ENCODE measurements at regions not wholly inside any gene's neighbourhood (a gene's known extent, or its start where the extent isn't known, plus 50 kb on each side); places are given as distances from the start of the nearest gene placed in this dataset.

DNA sequence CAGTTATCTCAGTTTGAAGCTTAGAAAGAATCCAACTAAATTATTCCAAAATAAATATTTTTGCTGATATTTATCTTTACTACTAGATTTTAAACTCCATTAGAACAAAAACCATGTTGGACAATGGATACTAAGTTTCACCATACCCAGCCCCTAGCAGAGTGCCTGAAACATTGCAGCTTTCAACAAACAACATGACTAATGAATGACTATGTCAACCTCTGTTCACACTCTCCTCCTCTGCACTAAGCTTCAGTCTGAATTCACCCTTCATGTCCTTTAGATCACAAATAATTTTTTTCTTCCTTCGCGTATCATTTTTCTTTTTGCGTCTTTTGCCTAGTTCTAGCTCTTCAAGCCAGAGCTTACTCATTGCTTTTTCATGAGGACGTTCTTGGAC is 315.2 kb downstream of the PCDH10 start:
- TF ChIP-seq ELF4 (IDR thresholded peaks at IDR 0.05), result no peak
- TF ChIP-seq, protein P1, sequence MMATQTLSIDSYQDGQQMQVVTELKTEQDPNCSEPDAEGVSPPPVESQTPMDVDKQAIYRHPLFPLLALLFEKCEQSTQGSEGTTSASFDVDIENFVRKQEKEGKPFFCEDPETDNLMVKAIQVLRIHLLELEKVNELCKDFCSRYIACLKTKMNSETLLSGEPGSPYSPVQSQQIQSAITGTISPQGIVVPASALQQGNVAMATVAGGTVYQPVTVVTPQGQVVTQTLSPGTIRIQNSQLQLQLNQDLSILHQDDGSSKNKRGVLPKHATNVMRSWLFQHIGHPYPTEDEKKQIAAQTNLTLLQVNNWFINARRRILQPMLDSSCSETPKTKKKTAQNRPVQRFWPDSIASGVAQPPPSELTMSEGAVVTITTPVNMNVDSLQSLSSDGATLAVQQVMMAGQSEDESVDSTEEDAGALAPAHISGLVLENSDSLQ (IDR thresholded peaks at IDR 0.05), result no peak
- TF ChIP-seq SP1 (IDR thresholded peaks at IDR 0.05), result no peak
- no peak for TF ChIP-seq ARNT (IDR thresholded peaks at IDR 0.05)
- TF ChIP-seq HDGF (IDR thresholded peaks at IDR 0.05; ENCODE audit: borderline replicate concordance), result no peak
- ChIA-PET POLR2A (no interaction called here), CTCF (no interaction called here)
- no peak for DNase-seq (ENCODE audit: extremely low spot score)

DNA sequence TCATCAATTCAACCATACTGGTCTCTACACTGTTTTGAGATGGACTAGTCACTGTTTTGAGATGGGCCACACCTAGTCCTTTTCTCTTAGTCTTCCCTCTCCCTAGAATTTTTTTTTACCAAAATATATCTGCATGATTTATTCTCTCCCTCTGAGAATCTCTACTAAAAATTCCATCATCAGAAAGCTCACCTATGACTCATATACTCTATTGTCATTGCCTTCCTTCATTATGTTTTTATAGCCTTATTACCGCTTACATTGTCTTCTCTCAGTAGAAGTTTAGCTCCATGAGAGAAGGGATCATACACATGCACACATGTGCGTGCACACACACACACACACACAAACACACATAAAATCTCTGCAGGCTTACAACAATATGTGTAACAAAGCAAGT is 303.6 kb downstream of the PCDH10 start:
- ChIA-PET CTCF (no interaction called here), POLR2A (no interaction called here)
- TF ChIP-seq ARNT (IDR thresholded peaks at IDR 0.05), result no peak
- no peak for TF ChIP-seq FOXM1 (IDR thresholded peaks at IDR 0.05; ENCODE audit: borderline replicate concordance)
- no peak for TF ChIP-seq BHLHE40 (IDR thresholded peaks at IDR 0.05; ENCODE audit: borderline replicate concordance)
- TF ChIP-seq, protein P1 (IDR thresholded peaks at IDR 0.05), result no peak
- TF ChIP-seq FOXA1 (IDR thresholded peaks at IDR 0.05), result no peak
- TF ChIP-seq L3MBTL2 (conservative IDR thresholded peaks at IDR 0.05), result no peak
- no peak for TF ChIP-seq FOXK2 (IDR thresholded peaks at IDR 0.05)
- TF ChIP-seq ZNF384 (IDR thresholded peaks at IDR 0.05), result no peak
- no peak for TF ChIP-seq CTBP1 (IDR thresholded peaks at IDR 0.05; ENCODE audit: borderline replicate concordance)
- TF ChIP-seq HDGF (IDR thresholded peaks at IDR 0.05; ENCODE audit: borderline replicate concordance), result no peak
- no peak for TF ChIP-seq LEF1 (IDR thresholded peaks at IDR 0.05; ENCODE audit: borderline replicate concordance)
- no peak for TF ChIP-seq SP1 (IDR thresholded peaks at IDR 0.05)
- TF ChIP-seq TARDBP (IDR thresholded peaks at IDR 0.05), result no peak
- no peak for TF ChIP-seq NFRKB (IDR thresholded peaks at IDR 0.05)
- TF ChIP-seq ELF4 (IDR thresholded peaks at IDR 0.05), result no peak
- no peak for TF ChIP-seq SUZ12 (IDR thresholded peaks at IDR 0.05)

DNA sequence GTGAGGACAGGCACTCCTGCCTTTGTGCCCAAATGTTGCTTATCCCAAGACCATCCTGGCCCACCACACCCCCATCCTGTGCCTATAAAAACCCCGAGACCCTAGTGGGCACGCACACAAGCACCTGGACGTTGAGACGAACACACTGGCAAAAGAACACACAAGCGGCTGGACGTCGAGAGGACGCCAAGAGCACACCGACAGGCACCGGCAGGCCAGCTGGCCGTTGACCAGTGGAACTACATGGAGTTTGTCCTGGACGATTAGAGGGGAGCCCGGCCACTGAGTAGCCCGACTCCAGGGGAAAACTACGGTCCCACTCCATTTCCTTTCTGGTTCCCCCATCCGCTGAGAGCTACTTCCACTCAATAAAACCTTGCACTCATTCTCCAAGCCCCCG is 301.7 kb downstream of the PCDH10 start:
- ChIA-PET POLR2A (no interaction called here), CTCF (no interaction called here)

More for the DNA sequence above, 303.6 kb downstream of the PCDH10 start:
- no peak for DNase-seq (ENCODE audit: extremely low spot score)

DNA sequence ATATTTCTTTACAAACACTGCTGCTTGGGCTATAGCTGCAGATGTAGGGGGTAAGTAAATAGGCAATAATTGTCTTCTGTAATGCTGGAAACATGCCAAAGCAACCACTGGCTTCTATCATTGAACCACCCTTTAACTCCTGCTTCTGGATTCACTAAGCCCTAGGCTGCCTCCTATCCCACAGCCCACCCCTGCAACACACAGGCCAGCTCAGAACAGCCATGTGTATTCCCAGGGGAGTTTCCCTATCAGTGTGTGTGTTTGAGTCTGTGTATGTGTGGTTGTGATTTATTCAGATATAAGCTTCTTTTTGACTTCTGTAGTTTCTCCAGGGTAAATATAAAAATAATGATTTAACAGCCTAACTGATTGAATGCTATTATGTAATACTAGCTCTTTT is 291.3 kb downstream of the PCDH10 start:
- TF ChIP-seq FOXM1 (IDR thresholded peaks at IDR 0.05; ENCODE audit: borderline replicate concordance), result no peak
- TF ChIP-seq ZNF384 (IDR thresholded peaks at IDR 0.05), result no peak
- no peak for TF ChIP-seq FOXA1 (IDR thresholded peaks at IDR 0.05)
- TF ChIP-seq L3MBTL2 (conservative IDR thresholded peaks at IDR 0.05), result no peak
- TF ChIP-seq ARNT (IDR thresholded peaks at IDR 0.05), result no peak
- TF ChIP-seq HDGF (IDR thresholded peaks at IDR 0.05; ENCODE audit: borderline replicate concordance), result no peak
- no peak for TF ChIP-seq FOXK2 (IDR thresholded peaks at IDR 0.05)
- TF ChIP-seq CTBP1 (IDR thresholded peaks at IDR 0.05; ENCODE audit: borderline replicate concordance), result no peak
- TF ChIP-seq SP1 (IDR thresholded peaks at IDR 0.05), result no peak
- ChIA-PET POLR2A (no interaction called here), CTCF (no interaction called here)
- peak; percentile 15 for DNase-seq (ENCODE audit: extremely low spot score)

More for the DNA sequence above, 301.7 kb downstream of the PCDH10 start:
- TF ChIP-seq BHLHE40 (IDR thresholded peaks at IDR 0.05; ENCODE audit: borderline replicate concordance), result no peak
- DNase-seq (ENCODE audit: extremely low spot score), result no peak

DNA sequence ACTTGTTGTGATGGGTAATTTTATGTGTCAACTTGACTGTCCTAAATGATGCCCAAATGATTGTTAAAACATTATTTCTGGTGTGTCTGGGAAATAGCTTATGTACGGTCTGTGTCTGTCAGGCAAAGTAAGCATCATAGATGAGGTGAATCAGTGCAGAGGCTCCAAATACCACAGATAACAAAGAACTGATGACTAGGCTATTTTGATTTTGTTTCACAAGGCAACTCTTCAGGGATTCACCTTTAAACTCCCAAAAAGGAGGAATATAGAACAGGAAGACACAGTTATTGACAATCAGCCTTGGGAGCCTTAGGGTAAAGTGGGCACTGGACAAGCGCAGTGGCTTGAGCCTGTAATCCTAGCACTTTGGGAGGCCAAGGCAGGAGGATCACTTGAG is 290.7 kb downstream of the PCDH10 start:
- ChIA-PET CTCF (no interaction called here), POLR2A (no interaction called here)
- TF ChIP-seq SP1 (IDR thresholded peaks at IDR 0.05) (no peak), NFRKB (IDR thresholded peaks at IDR 0.05) (no peak), SUZ12 (IDR thresholded peaks at IDR 0.05) (no peak), CTBP1 (IDR thresholded peaks at IDR 0.05; ENCODE audit: borderline replicate concordance) (no peak), BHLHE40 (IDR thresholded peaks at IDR 0.05; ENCODE audit: borderline replicate concordance) (no peak)
- no peak for DNase-seq (ENCODE audit: extremely low spot score)

DNA sequence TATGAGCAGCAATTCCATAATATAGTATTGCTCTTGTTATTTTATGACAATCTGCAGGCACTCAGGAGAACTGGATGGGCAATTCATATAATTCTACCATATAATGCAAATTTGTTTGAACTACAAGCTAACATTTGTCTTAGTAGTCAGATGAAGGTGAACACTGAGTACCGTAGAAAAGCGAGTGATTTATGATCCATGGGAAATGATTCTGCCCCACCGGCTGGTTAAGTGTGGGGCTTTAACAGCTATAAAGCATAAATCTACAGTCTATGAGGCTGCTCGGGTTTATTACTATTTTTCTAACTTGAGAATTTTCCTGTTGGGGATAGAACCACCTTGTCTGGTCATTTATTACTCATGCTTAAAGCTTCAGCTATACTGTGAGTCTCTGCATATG is 275.5 kb downstream of the PCDH10 start:
- POLR2A ChIA-PET, result no interaction called here
- peak; percentile 17 for DNase-seq (ENCODE audit: extremely low spot score)
- CTCF ChIA-PET, result no interaction called here
- TF ChIP-seq TARDBP (IDR thresholded peaks at IDR 0.05), result no peak
- no peak for TF ChIP-seq SP1 (IDR thresholded peaks at IDR 0.05)
- TF ChIP-seq FOXK2 (IDR thresholded peaks at IDR 0.05), result no peak
- no peak for TF ChIP-seq ELF4 (IDR thresholded peaks at IDR 0.05)
- TF ChIP-seq ARNT (IDR thresholded peaks at IDR 0.05), result no peak
- TF ChIP-seq ZNF384 (IDR thresholded peaks at IDR 0.05), result no peak
- TF ChIP-seq BHLHE40 (IDR thresholded peaks at IDR 0.05; ENCODE audit: borderline replicate concordance), result no peak
- TF ChIP-seq CTBP1 (IDR thresholded peaks at IDR 0.05; ENCODE audit: borderline replicate concordance), result peak; percentile 71
- TF ChIP-seq, protein P1 (IDR thresholded peaks at IDR 0.05), result peak; percentile 91
- no peak for TF ChIP-seq LEF1 (IDR thresholded peaks at IDR 0.05; ENCODE audit: borderline replicate concordance)
- no peak for TF ChIP-seq SUZ12 (IDR thresholded peaks at IDR 0.05)
- no peak for TF ChIP-seq L3MBTL2 (conservative IDR thresholded peaks at IDR 0.05)

DNA sequence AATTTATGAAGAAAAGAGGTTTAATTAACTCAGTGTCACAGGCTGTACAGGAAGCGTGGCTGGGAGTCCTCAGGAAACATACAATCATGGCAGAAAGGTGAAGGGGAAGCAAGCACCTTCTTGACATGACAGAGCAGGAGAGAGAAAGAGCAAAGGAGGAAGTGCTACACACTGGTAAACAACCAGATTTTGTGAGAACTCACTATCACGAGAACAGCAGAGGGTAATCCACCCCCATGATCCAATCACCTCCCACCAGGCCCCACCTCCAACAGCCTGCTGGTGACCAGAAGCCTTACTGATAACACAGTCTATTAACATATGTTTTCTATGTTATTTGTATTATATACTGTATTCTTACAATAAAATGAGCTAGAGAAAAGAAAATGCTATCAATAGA is 254.8 kb downstream of the PCDH10 start:
- POLR2A ChIA-PET, result no interaction called here
- no peak for DNase-seq (ENCODE audit: extremely low spot score)
- CTCF ChIA-PET, result no interaction called here
- TF ChIP-seq, protein P1 (IDR thresholded peaks at IDR 0.05), result no peak
- TF ChIP-seq ELF4 (IDR thresholded peaks at IDR 0.05) (no peak), CTBP1 (IDR thresholded peaks at IDR 0.05; ENCODE audit: borderline replicate concordance) (no peak), ZNF384 (IDR thresholded peaks at IDR 0.05) (no peak), L3MBTL2 (conservative IDR thresholded peaks at IDR 0.05) (no peak), ARNT (IDR thresholded peaks at IDR 0.05) (no peak), HDGF (IDR thresholded peaks at IDR 0.05; ENCODE audit: borderline replicate concordance) (no peak), FOXM1 (IDR thresholded peaks at IDR 0.05; ENCODE audit: borderline replicate concordance) (no peak), FOXA1 (IDR thresholded peaks at IDR 0.05) (no peak), NFRKB (IDR thresholded peaks at IDR 0.05) (no peak), LEF1 (IDR thresholded peaks at IDR 0.05; ENCODE audit: borderline replicate concordance) (no peak), TARDBP (IDR thresholded peaks at IDR 0.05) (no peak), BHLHE40 (IDR thresholded peaks at IDR 0.05; ENCODE audit: borderline replicate concordance) (no peak), SUZ12 (IDR thresholded peaks at IDR 0.05) (no peak), FOXK2 (IDR thresholded peaks at IDR 0.05) (no peak), SP1 (IDR thresholded peaks at IDR 0.05) (no peak)

Data from HEK293T (cell line).